ENCODE measurements at regions not wholly inside any gene's neighbourhood (a gene's known extent, or its start where the extent isn't known, plus 50 kb on each side); places are given as distances from the start of the nearest gene placed in this dataset.

DNA sequence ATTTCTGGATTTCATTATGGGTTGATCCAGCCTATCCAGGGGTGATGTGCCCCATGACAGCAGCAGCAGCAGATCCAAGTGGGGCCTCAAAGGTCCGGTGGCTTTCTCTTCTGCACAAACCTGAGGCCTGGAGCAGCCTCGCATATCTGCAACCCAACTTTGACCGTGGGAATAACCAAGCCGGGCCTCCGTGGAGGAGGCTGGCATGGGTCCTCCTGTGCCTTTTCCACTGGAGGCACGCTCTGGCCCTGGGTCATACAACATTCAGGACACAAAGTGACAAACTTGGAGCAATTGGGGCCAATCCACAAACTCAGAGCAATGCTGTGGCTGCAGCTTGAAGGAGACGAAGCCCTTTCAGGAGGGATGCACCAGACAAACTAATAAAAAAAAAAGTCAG lies 330.0 kb upstream of the MKI67 start:
- no peak overlapping the region for H3K27ac ChIP-seq (ENCODE audit: low read length)
- no peak overlapping the region for H3K9ac ChIP-seq (ENCODE audit: low read depth, low read length)
- ATAC-seq (ENCODE audit: insufficient read depth, low read depth): no peak
- no peaks in the 10 kb centered on the region for H4K20me1 ChIP-seq (ENCODE audit: insufficient read depth, low read length)
- TF ChIP-seq CTCF (IDR thresholded peaks at IDR 0.05; ENCODE audit: borderline replicate concordance, extremely low read depth, low read length, poor library complexity, severe bottlenecking) (no peak), EZH2 (IDR thresholded peaks at IDR 0.05; ENCODE audit: borderline replicate concordance, low read depth, low read length, severe bottlenecking) (no peak)
- no peaks in the 10 kb centered on the region for H3K4me1 ChIP-seq (ENCODE audit: insufficient read depth, low read length)
- no peaks in the 10 kb centered on the region for H3K79me2 ChIP-seq (ENCODE audit: insufficient read depth, low read length)
- no peaks in the 10 kb centered on the region for H3K9me3 ChIP-seq (ENCODE audit: insufficient read depth, low read length, severe bottlenecking)
- no peak overlapping the region for H2AFZ ChIP-seq (ENCODE audit: low read depth, low read length)
- no peaks in the 10 kb centered on the region for H3K36me3 ChIP-seq (ENCODE audit: insufficient read depth, low read length)
- DNase-seq: no peak
- no peak overlapping the region for H3K4me3 ChIP-seq (ENCODE audit: low read depth in 1 of 2, low read length in 2 of 2)
- H3K27me3 ChIP-seq (ENCODE audit: insufficient read depth, low read length, poor library complexity): no peaks in the 10 kb centered on the region
- H3K4me2 ChIP-seq (ENCODE audit: insufficient read depth, low read length): no peak overlapping the region

GRCh38 chr10:128457136-128457535 lies 330.9 kb upstream of the MKI67 start:
- no peaks in the 10 kb centered on the region for H3K9me3 ChIP-seq (ENCODE audit: insufficient read depth, low read length, severe bottlenecking)
- no peak for TF ChIP-seq CTCF (IDR thresholded peaks at IDR 0.05; ENCODE audit: borderline replicate concordance, extremely low read depth, low read length, poor library complexity, severe bottlenecking)
- TF ChIP-seq EZH2 (IDR thresholded peaks at IDR 0.05; ENCODE audit: borderline replicate concordance, low read depth, low read length, severe bottlenecking): no peak
- no peak overlapping the region for H3K27ac ChIP-seq (ENCODE audit: low read length)
- no peak for ATAC-seq (ENCODE audit: insufficient read depth, low read depth)
- H3K27me3 ChIP-seq (ENCODE audit: insufficient read depth, low read length, poor library complexity): no peaks in the 10 kb centered on the region
- no peaks in the 10 kb centered on the region for H3K79me2 ChIP-seq (ENCODE audit: insufficient read depth, low read length)
- no peaks in the 10 kb centered on the region for H4K20me1 ChIP-seq (ENCODE audit: insufficient read depth, low read length)
- no peaks in the 10 kb centered on the region for H3K4me1 ChIP-seq (ENCODE audit: insufficient read depth, low read length)
- no peak overlapping the region for H3K4me2 ChIP-seq (ENCODE audit: insufficient read depth, low read length)
- no peak overlapping the region for H3K4me3 ChIP-seq (ENCODE audit: low read depth in 1 of 2, low read length in 2 of 2)
- H3K36me3 ChIP-seq (ENCODE audit: insufficient read depth, low read length): no peaks in the 10 kb centered on the region
- no peak overlapping the region for H2AFZ ChIP-seq (ENCODE audit: low read depth, low read length)
- H3K9ac ChIP-seq (ENCODE audit: low read depth, low read length): no peak overlapping the region
- no peak for DNase-seq

GRCh38 chr10:128461991-128462390 lies 335.8 kb upstream of the MKI67 start:
- no peaks in the 10 kb centered on the region for H3K79me2 ChIP-seq (ENCODE audit: insufficient read depth, low read length)
- no peak overlapping the region for H3K27ac ChIP-seq (ENCODE audit: low read length)
- no peak overlapping the region for H3K9ac ChIP-seq (ENCODE audit: low read depth, low read length)
- no peaks in the 10 kb centered on the region for H4K20me1 ChIP-seq (ENCODE audit: insufficient read depth, low read length)
- no peaks in the 10 kb centered on the region for H3K9me3 ChIP-seq (ENCODE audit: insufficient read depth, low read length, severe bottlenecking)
- ATAC-seq (ENCODE audit: insufficient read depth, low read depth): no peak
- no peak overlapping the region for H3K4me3 ChIP-seq (ENCODE audit: low read depth in 1 of 2, low read length in 2 of 2)
- no peaks in the 10 kb centered on the region for H3K4me1 ChIP-seq (ENCODE audit: insufficient read depth, low read length)
- H3K36me3 ChIP-seq (ENCODE audit: insufficient read depth, low read length): no peaks in the 10 kb centered on the region
- no peak for DNase-seq
- H3K27me3 ChIP-seq (ENCODE audit: insufficient read depth, low read length, poor library complexity): no peaks in the 10 kb centered on the region
- H2AFZ ChIP-seq (ENCODE audit: low read depth, low read length): no peak overlapping the region
- no peak overlapping the region for H3K4me2 ChIP-seq (ENCODE audit: insufficient read depth, low read length)
- TF ChIP-seq CTCF (IDR thresholded peaks at IDR 0.05; ENCODE audit: borderline replicate concordance, extremely low read depth, low read length, poor library complexity, severe bottlenecking) (no peak), EZH2 (IDR thresholded peaks at IDR 0.05; ENCODE audit: borderline replicate concordance, low read depth, low read length, severe bottlenecking) (no peak)

GRCh38 chr10:128462844-128463243 lies 336.6 kb upstream of the MKI67 start:
- H2AFZ ChIP-seq (ENCODE audit: low read depth, low read length): no peak overlapping the region
- H3K36me3 ChIP-seq (ENCODE audit: insufficient read depth, low read length): no peaks in the 10 kb centered on the region
- no peaks in the 10 kb centered on the region for H3K79me2 ChIP-seq (ENCODE audit: insufficient read depth, low read length)
- no peak for DNase-seq
- no peaks in the 10 kb centered on the region for H4K20me1 ChIP-seq (ENCODE audit: insufficient read depth, low read length)
- H3K27me3 ChIP-seq (ENCODE audit: insufficient read depth, low read length, poor library complexity): no peaks in the 10 kb centered on the region
- H3K4me1 ChIP-seq (ENCODE audit: insufficient read depth, low read length): no peaks in the 10 kb centered on the region
- H3K27ac ChIP-seq (ENCODE audit: low read length): no peak overlapping the region
- no peak overlapping the region for H3K4me3 ChIP-seq (ENCODE audit: low read depth in 1 of 2, low read length in 2 of 2)
- H3K4me2 ChIP-seq (ENCODE audit: insufficient read depth, low read length): no peak overlapping the region
- no peak overlapping the region for H3K9ac ChIP-seq (ENCODE audit: low read depth, low read length)
- no peak for TF ChIP-seq EZH2 (IDR thresholded peaks at IDR 0.05; ENCODE audit: borderline replicate concordance, low read depth, low read length, severe bottlenecking)
- no peak for TF ChIP-seq CTCF (IDR thresholded peaks at IDR 0.05; ENCODE audit: borderline replicate concordance, extremely low read depth, low read length, poor library complexity, severe bottlenecking)
- no peaks in the 10 kb centered on the region for H3K9me3 ChIP-seq (ENCODE audit: insufficient read depth, low read length, severe bottlenecking)
- ATAC-seq (ENCODE audit: insufficient read depth, low read depth): no peak
